MCF 10A (cell line): ENCODE measurements at regions not wholly inside any gene's neighbourhood (a gene's known extent, or its start where the extent isn't known, plus 50 kb on each side); places are given as distances from the start of the nearest gene placed in this dataset.

Experiments used
- BruUV-seq: library from RNA; stranded (reverse); fragments of 400-500 nt; replicated peaks from 2 replicates; lab custom pipeline; 2021; lab: Mats Ljungman, UMichigan
- CTCF ChIA-PET: fragments of 300-600 bp; sonication (Branson Sonifier 250); formaldehyde crosslinking; extraction: SDS; loops from one replicate; lab custom pipeline; 2021; ENCODE audit warnings: antibody characterized with exemption, inconsistent platforms; lab: Yijun Ruan, JAX
- POLR2A ChIA-PET: fragments of 300-600, 350-650 bp; sonication (Branson Sonifier 250); formaldehyde crosslinking; extraction: SDS; loops from one replicate; lab custom pipeline; 2020; ENCODE audit warnings: antibody characterized with exemption, inconsistent platforms; lab: Yijun Ruan, JAX
- DNase-seq: peaks from one replicate; pipeline ENCODE4 v3.0.0-alpha.2; 2018; ENCODE audit not compliant: unreplicated experiment
- H3K27ac Mint-ChIP-seq: one replicate; pipeline ENCODE4 v1.8.0; 2022; ENCODE audit warnings: mild to moderate bottlenecking, low read depth, mixed read lengths; ENCODE audit not compliant: unreplicated experiment
- H3K27me3 Mint-ChIP-seq: one replicate; pipeline ENCODE4 v1.8.0; 2022; ENCODE audit warnings: mixed read lengths; ENCODE audit not compliant: insufficient read depth, unreplicated experiment
- H3K36me3 Mint-ChIP-seq: one replicate; pipeline ENCODE4 v1.8.0; 2022; ENCODE audit warnings: mild to moderate bottlenecking, moderate library complexity, mixed read lengths; ENCODE audit not compliant: insufficient read depth, unreplicated experiment
- H3K4me1 Mint-ChIP-seq: one replicate; pipeline ENCODE4 v1.8.0; 2022; ENCODE audit warnings: mixed read lengths; ENCODE audit not compliant: insufficient read depth, unreplicated experiment
- H3K4me3 Mint-ChIP-seq: one replicate; pipeline ENCODE4 v1.8.0; 2022; ENCODE audit warnings: mild to moderate bottlenecking, moderate library complexity, mixed read lengths; ENCODE audit not compliant: unreplicated experiment
- H3K9me3 Mint-ChIP-seq: one replicate; pipeline ENCODE4 v1.8.0; 2022; ENCODE audit warnings: mixed read lengths; ENCODE audit not compliant: unreplicated experiment
- intact Hi-C: fragments of 100-400 bp; cut with micrococcal nuclease; formaldehyde crosslinking; loops from 2 replicates; pipeline ENCODE4 v1.14.1; 2022
- TF ChIP-seq, protein P1 (sequence below): fragments of 200-600 bp; IDR thresholded peaks from one replicate; pipeline ENCODE4 v1.8.0; 2022; ENCODE audit warnings: antibody characterized with exemption, mild to moderate bottlenecking; ENCODE audit not compliant: unreplicated experiment

DNA sequence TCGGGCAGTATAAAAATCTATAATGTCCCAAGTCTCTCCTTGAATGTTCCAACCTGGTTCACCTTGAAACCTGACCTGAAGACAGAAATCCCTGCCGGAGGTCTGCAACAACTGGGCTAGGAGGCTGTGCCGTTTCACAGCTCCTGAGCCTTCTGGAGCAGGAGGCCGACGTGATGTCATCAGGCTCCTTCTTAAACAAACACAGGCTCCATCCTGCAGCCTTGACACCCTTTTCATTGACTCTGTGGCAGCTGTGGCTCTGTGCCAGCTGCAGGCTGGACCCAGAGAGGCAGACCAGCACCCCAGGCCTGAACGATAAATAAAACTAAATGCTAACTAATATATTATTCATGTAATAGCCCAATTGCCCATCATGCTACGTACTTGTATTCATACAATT lies 483.9 kb downstream of the CD83 start:
- no peak overlapping the region for H3K27ac Mint-ChIP-seq
- H3K36me3 Mint-ChIP-seq = no peaks in the 10 kb centered on the region
- peaks cover 15% of the 10 kb centered on the region for H3K9me3 Mint-ChIP-seq
- no peak for DNase-seq
- POLR2A ChIA-PET = interaction anchor here (0.6 to 0.9 kb wide), 2 partner anchors 19 to 138 kb away, joined by 3 read pairs; no protein-coding TSS in a partner anchor
- no peak overlapping the region for H3K4me3 Mint-ChIP-seq
- intact Hi-C loops = no loop called here
- H3K27me3 Mint-ChIP-seq = no peaks in the 10 kb centered on the region
- CTCF ChIA-PET = interaction anchor here (0.6 to 2.4 kb wide), 2 partner anchors 16 to 294 kb away, joined by 3 to 7 read pairs; no protein-coding TSS in a partner anchor
- TF ChIP-seq, protein P1, sequence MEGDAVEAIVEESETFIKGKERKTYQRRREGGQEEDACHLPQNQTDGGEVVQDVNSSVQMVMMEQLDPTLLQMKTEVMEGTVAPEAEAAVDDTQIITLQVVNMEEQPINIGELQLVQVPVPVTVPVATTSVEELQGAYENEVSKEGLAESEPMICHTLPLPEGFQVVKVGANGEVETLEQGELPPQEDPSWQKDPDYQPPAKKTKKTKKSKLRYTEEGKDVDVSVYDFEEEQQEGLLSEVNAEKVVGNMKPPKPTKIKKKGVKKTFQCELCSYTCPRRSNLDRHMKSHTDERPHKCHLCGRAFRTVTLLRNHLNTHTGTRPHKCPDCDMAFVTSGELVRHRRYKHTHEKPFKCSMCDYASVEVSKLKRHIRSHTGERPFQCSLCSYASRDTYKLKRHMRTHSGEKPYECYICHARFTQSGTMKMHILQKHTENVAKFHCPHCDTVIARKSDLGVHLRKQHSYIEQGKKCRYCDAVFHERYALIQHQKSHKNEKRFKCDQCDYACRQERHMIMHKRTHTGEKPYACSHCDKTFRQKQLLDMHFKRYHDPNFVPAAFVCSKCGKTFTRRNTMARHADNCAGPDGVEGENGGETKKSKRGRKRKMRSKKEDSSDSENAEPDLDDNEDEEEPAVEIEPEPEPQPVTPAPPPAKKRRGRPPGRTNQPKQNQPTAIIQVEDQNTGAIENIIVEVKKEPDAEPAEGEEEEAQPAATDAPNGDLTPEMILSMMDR = no peak
- BruUV-seq = no TSS peak
- H3K4me1 Mint-ChIP-seq = no peaks in the 10 kb centered on the region

- CTCF ChIA-PET = no interaction called here
These were observed 488.8 kb downstream of the CD83 start for GRCh38 chr6:14606353-14606752.

GRCh38 chr6:14610141-14610540 lies 492.6 kb downstream of the CD83 start:
- Mint-ChIP-seq H3K4me3 (no peak overlapping the region), H3K27ac (no peak overlapping the region), H3K4me1 (peaks cover 6% of the 10 kb centered on the region), H3K27me3 (no peaks in the 10 kb centered on the region), H3K36me3 (no peaks in the 10 kb centered on the region), H3K9me3 (peaks cover 8% of the 10 kb centered on the region)
- no TSS peak for BruUV-seq
- TF ChIP-seq, protein P1 = no peak
- ChIA-PET POLR2A (interaction anchor here (0.6 kb wide), 2 partner anchors 10 to 25 kb away, joined by 3 read pairs; no protein-coding TSS in a partner anchor), CTCF (no interaction called here)
- no peak for DNase-seq
- intact Hi-C loops = no loop called here

More at GRCh38 chr6:14606353-14606752, 488.8 kb downstream of the CD83 start:
- TF ChIP-seq, protein P1 = no peak
- Mint-ChIP-seq H3K4me3 (no peak overlapping the region), H3K36me3 (no peaks in the 10 kb centered on the region), H3K9me3 (peaks cover 8% of the 10 kb centered on the region), H3K27me3 (no peaks in the 10 kb centered on the region), H3K4me1 (no peaks in the 10 kb centered on the region), H3K27ac (no peak overlapping the region)
- intact Hi-C loops = no loop called here
- no TSS peak for BruUV-seq
- no peak for DNase-seq
- POLR2A ChIA-PET = no interaction called here

DNA sequence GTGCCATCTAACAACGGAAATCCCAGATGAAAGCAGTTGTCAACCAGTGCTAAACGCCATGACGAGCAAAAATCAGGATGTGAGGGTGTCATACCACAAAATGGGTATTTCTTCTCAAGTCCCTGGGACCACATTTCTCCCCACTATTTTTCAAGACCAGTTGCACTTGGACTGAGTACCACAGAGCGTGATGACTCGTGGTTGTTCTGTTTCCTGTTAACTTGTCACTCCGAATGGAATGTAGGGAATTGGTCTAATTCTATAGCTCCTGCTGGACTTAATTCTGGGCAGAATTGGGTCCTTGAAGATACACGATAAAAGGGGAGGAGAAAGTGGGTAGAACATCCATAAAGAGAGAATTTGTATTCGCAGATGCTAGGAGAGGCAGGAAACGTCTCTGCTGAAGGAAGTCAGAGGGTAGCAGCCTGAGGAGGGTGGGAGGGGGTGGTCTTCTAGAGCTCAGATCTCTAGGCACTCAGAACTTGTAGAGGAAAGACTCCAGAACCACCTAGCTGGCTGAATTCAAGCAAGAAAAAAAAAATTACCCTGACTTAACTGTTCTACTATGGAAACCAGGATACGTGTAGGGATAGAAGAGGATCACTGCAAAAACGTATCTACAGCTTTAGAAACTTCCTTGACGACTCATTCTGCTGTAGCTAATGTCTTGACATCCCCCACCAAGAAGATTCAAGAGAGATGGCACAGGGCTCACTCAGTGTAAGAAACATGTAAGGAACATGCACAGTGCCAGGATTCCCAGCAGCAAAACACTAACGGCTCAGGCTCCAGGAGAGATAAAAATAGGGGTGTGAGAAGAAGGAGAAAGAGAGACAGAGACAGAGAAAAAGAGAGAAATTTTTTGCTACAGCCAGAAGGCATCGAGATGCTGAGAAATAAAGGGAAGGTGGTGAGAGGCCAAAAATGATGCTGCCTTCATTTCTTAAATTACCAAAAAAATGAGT lies 494.7 kb downstream of the CD83 start:
- H3K36me3 Mint-ChIP-seq = no peaks in the 10 kb centered on the region
- no peak overlapping the region for H3K4me3 Mint-ChIP-seq
- no peak for DNase-seq
- H3K9me3 Mint-ChIP-seq = peaks cover 8% of the 10 kb centered on the region
- no peaks in the 10 kb centered on the region for H3K27me3 Mint-ChIP-seq
- POLR2A ChIA-PET = no interaction called here
- TF ChIP-seq, protein P1 = no peak
- H3K4me1 Mint-ChIP-seq = peaks cover 6% of the 10 kb centered on the region
- no peak overlapping the region for H3K27ac Mint-ChIP-seq
- BruUV-seq = no TSS peak
- CTCF ChIA-PET = interaction anchor here (0.6 to 0.7 kb wide), 2 partner anchors 12 to 18 kb away, joined by 3 read pairs; no protein-coding TSS in a partner anchor
- intact Hi-C loops = no loop called here
